Mucosa of rectum (tissue), 2 donors: ENCODE measurements at regions not wholly inside any gene's neighbourhood (a gene's known extent, or its start where the extent isn't known, plus 50 kb on each side); places are given as distances from the start of the nearest gene placed in this dataset.

ENCODE experiments used
- H3K27ac ChIP-seq, 2 donors: one replicate each; pipeline ENCODE4 v1.7.0; 2013; ENCODE audit warnings: inconsistent platforms in 2 of 2, low read depth in 2 of 2, low read length in 2 of 2
- H3K27me3 ChIP-seq, 2 donors: one replicate each; pipeline ENCODE4 v1.7.0; 2013; ENCODE audit warnings: low read length in 2 of 2; ENCODE audit not compliant: control insufficient read depth in 2 of 2, insufficient read depth in 2 of 2
- H3K36me3 ChIP-seq, 2 donors: one replicate each; pipeline ENCODE4 v1.7.0; 2013; ENCODE audit warnings: low read length in 2 of 2; ENCODE audit not compliant: control insufficient read depth in 2 of 2, insufficient read depth in 2 of 2
- H3K4me1 ChIP-seq, 2 donors: one replicate each; pipeline ENCODE4 v1.7.0; 2013; ENCODE audit warnings: low read length in 2 of 2, mild to moderate bottlenecking in 1 of 2; ENCODE audit not compliant: control insufficient read depth in 2 of 2, insufficient read depth in 2 of 2
- H3K4me3 ChIP-seq, 2 donors: one replicate each; pipeline ENCODE4 v1.7.0; 2013; ENCODE audit warnings: low read length in 2 of 2
- H3K9ac ChIP-seq, 2 donors: one replicate each; pipeline ENCODE4 v1.7.0; 2013; ENCODE audit warnings: low read length in 2 of 2, low read depth in 1 of 2, mild to moderate bottlenecking in 1 of 2
- H3K9me3 ChIP-seq, 2 donors: one replicate each; pipeline ENCODE4 v1.7.0; 2013; ENCODE audit warnings: low read length in 2 of 2; ENCODE audit not compliant: control insufficient read depth in 2 of 2
- donor health status: healthy.
- donor health status: Normal muscosa, but diverticular disease.

DNA sequence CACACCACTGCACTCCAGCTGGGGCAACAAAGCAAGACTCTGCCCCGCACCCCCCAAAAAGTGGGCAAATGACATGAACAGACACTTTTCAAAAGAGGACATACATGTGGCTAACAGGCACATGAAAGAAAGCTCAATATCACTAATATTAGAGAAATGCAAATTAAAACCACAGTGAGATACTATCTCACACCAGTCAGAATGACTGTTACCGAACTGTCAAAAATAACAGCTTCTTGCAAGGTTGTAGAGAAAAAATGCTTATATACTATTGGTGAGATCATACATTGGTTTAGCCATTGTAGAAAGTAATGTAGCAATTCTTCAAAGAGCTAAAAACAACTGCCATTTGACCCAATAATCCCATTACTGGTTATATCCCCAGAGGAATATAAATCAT is 99.5 kb upstream of the SPATA13 start:
- Histone ChIP-seq H3K9me3 (no peaks in the 10 kb centered on the region), H3K27me3 (no peaks in the 10 kb centered on the region), H3K36me3 (no peaks in the 10 kb centered on the region), H3K4me1 (no peaks in the 10 kb centered on the region), H3K9ac (no peak overlapping the region), H3K4me3 (no peak overlapping the region), H3K27ac (no peak overlapping the region)

- H3K9me3 ChIP-seq = no peaks in the 10 kb centered on the region
- H3K4me1 ChIP-seq = no peaks in the 10 kb centered on the region
- no peaks in the 10 kb centered on the region for H3K27me3 ChIP-seq
- H3K27ac ChIP-seq = no peak overlapping the region
- H3K36me3 ChIP-seq = no peaks in the 10 kb centered on the region
- no peak overlapping the region for H3K4me3 ChIP-seq
- no peak overlapping the region for H3K9ac ChIP-seq
These were observed 97.1 kb upstream of the SPATA13 start for GRCh38 chr13:24063281-24063877.

DNA sequence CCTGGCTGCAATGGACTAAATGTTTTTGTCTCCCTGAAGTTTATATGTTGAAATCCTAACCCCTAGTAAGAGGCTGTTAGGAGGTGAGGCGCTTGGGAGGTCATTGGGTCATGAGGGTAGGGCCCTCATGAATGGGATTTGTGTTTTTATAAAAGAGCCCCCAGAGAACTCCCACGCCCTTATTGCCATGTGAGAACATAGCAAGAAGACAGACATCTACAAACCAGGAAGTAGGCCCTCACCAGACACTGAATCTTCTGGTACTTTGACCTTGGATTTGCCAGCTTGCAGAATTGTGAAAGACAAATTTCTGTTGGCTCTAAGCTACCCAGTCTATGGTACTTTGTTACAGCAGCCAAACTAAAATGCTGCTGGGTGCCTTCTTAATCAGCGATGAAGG is 96.1 kb upstream of the SPATA13 start:
- H3K9me3 ChIP-seq = no peaks in the 10 kb centered on the region
- H3K27me3 ChIP-seq = no peaks in the 10 kb centered on the region
- H3K4me1 ChIP-seq = no peaks in the 10 kb centered on the region
- no peaks in the 10 kb centered on the region for H3K36me3 ChIP-seq
- H3K4me3 ChIP-seq = no peak overlapping the region
- no peak overlapping the region for H3K9ac ChIP-seq
- no peak overlapping the region for H3K27ac ChIP-seq

GRCh38 chr13:24065176-24065575 is 95.3 kb upstream of the SPATA13 start:
- Histone ChIP-seq H3K4me3 (no peak overlapping the region), H3K27ac (no peak overlapping the region), H3K4me1 (no peaks in the 10 kb centered on the region), H3K36me3 (no peaks in the 10 kb centered on the region), H3K27me3 (no peaks in the 10 kb centered on the region), H3K9me3 (no peaks in the 10 kb centered on the region), H3K9ac (no peak overlapping the region)

GRCh38 chr13:24066405-24067295 is 93.9 kb upstream of the SPATA13 start:
- Histone ChIP-seq H3K27ac (no peak overlapping the region), H3K9me3 (no peaks in the 10 kb centered on the region), H3K27me3 (no peaks in the 10 kb centered on the region), H3K36me3 (no peaks in the 10 kb centered on the region), H3K9ac (no peak overlapping the region), H3K4me3 (no peak overlapping the region), H3K4me1 (no peaks in the 10 kb centered on the region)

GRCh38 chr13:24068472-24068871 is 92.0 kb upstream of the SPATA13 start:
- Histone ChIP-seq H3K4me1 (no peaks in the 10 kb centered on the region), H3K36me3 (no peaks in the 10 kb centered on the region), H3K9ac (no peak overlapping the region), H3K27ac (no peak overlapping the region), H3K27me3 (no peaks in the 10 kb centered on the region), H3K4me3 (no peak overlapping the region), H3K9me3 (no peaks in the 10 kb centered on the region)

- Histone ChIP-seq H3K36me3 (no peaks in the 10 kb centered on the region), H3K9me3 (no peaks in the 10 kb centered on the region), H3K4me3 (no peak overlapping the region), H3K27ac (no peak overlapping the region), H3K4me1 (peaks cover 3 to 5% of the 10 kb centered on the region in 2 donors), H3K9ac (no peak overlapping the region), H3K27me3 (no peaks in the 10 kb centered on the region)
These were observed 89.5 kb upstream of the SPATA13 start for GRCh38 chr13:24071016-24071415.

DNA sequence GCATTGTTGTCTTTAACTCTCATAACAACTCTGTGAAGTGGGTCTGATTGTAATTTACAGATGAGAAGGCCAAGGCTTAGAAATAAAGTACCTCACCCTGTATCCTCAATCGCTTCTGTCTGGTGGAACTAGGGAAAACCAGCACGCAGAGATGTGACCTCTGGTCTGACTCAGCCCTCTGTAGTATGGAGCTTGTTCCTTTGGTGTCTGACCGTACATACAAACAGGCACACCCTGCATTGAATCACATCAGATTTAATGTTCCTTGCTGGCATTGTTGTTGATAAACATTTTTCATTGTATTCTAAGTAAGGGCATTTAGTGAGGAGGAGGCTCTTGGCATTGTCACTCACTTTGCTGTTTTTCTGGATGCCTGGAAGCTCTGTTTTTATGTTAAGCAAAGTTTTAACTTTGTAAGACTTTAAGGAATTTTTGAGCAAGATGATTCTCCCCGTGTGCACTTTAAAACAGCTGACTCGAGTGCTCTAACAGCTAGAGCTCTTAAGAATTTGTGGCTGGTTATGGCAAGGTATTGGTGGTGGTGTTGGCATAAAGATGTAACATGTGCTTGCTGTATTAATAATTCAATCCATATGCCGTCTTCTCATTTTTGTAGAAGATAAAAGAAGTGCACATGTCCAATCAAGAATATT is 89.0 kb upstream of the SPATA13 start:
- H3K9ac ChIP-seq = no peak overlapping the region
- H3K9me3 ChIP-seq = no peaks in the 10 kb centered on the region
- no peak overlapping the region for H3K4me3 ChIP-seq
- no peak overlapping the region for H3K27ac ChIP-seq
- H3K27me3 ChIP-seq = no peaks in the 10 kb centered on the region
- no peaks in the 10 kb centered on the region for H3K36me3 ChIP-seq
- H3K4me1 ChIP-seq = peaks cover 3 to 7% of the 10 kb centered on the region in 2 donors

DNA sequence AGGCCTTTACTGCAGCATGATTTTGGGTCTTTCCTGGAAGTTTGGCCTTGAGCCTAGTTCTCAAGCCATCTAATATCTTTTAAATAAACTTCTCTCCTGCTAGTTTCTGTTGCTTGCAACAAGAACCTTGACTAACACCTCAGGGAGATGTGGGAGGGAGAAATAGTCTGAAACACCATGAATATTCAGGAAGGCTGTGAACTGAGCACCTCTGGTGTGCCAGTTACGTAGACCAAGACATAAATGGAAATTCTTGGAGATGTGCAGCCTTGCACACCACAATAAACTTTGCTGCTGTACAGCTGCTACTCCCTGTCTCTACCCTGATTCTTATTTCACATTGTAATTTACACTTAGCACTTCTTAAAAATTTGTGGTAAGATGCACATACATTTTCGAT is 86.9 kb upstream of the SPATA13 start:
- Histone ChIP-seq H3K4me1 (peaks cover 6 to 11% of the 10 kb centered on the region in 2 donors), H3K36me3 (no peaks in the 10 kb centered on the region), H3K27me3 (no peaks in the 10 kb centered on the region), H3K4me3 (no peak overlapping the region), H3K9me3 (no peaks in the 10 kb centered on the region), H3K9ac (no peak overlapping the region), H3K27ac (no peak overlapping the region)

GRCh38 chr13:24074678-24075077 is 85.8 kb upstream of the SPATA13 start:
- H3K27ac ChIP-seq = no peak overlapping the region
- H3K27me3 ChIP-seq = no peaks in the 10 kb centered on the region
- no peaks in the 10 kb centered on the region for H3K9me3 ChIP-seq
- no peaks in the 10 kb centered on the region for H3K36me3 ChIP-seq
- H3K9ac ChIP-seq = no peak overlapping the region
- no peak overlapping the region for H3K4me3 ChIP-seq
- H3K4me1 ChIP-seq = peaks cover 6 to 11% of the 10 kb centered on the region in 2 donors
